GM12878 (cell line): ENCODE measurements at regions not wholly inside any gene's neighbourhood (a gene's known extent, or its start where the extent isn't known, plus 50 kb on each side); places are given as distances from the start of the nearest gene placed in this dataset.

Experiments used
- ATAC-seq: fragments of 200-7000 bp; cut with Tn5 transposase; 3 replicates; pipeline ENCODE4 v1.9.1; 2020; ENCODE audit warnings: mild to moderate bottlenecking, moderate library complexity
- BruUV-seq: library from RNA; stranded (reverse); fragments of 400-500 nt; replicated peaks from 2 replicates; lab custom pipeline; 2021; lab: Mats Ljungman, UMichigan
- CTCF ChIA-PET: fragments of 300-600 bp; sonication (Branson Sonifier 250); formaldehyde crosslinking; extraction: SDS; loops from one replicate; lab custom pipeline; 2021; ENCODE audit warnings: inconsistent platforms; lab: Yijun Ruan, JAX
- POLR2A ChIA-PET: fragments of 350-600 bp; formaldehyde crosslinking; extraction: SDS; loops from one replicate; lab custom pipeline; 2021; ENCODE audit warnings: inconsistent platforms; lab: Charles Lee
- RAD21 ChIA-PET: fragments of 300-600 bp; sonication (Branson Sonifier 250); formaldehyde crosslinking; loops from one replicate; lab custom pipeline; 2023; ENCODE audit warnings: antibody characterized with exemption; ENCODE audit not compliant: unreplicated experiment; lab: Charles Lee
- SMC1A ChIA-PET: fragments of 300-600 bp; sonication (Branson Sonifier 250); formaldehyde crosslinking; loops from one replicate; lab custom pipeline; 2023; ENCODE audit not compliant: unreplicated experiment, uncharacterized antibody; lab: Charles Lee
- DNase-seq: peaks from one replicate; pipeline ENCODE4 v3.0.0-alpha.2; 2011; ENCODE audit warnings: low read depth, low spot score
- FAIRE-seq: peaks from 3 replicates; lab custom pipeline; 2011; peaks lifted over from hg19 to GRCh38; lab: Jason Lieb, UNC
- H2AFZ ChIP-seq: 2 replicates; pipeline ENCODE4 v1.6.0; 2011; ENCODE audit warnings: low read depth, low read length, control low read depth; ENCODE audit not compliant: control insufficient read depth
- H3K27ac ChIP-seq: 2 replicates; pipeline ENCODE4 v1.5.1; 2011; ENCODE audit warnings: control low read depth; ENCODE audit not compliant: control insufficient read depth, insufficient read depth
- H3K27me3 ChIP-seq, 2 experiments: replicated peaks in 1 of 2; 2 replicates each; pipeline versions ENCODE4 v1.6.0 to v1.6.1; 2011; ENCODE audit warnings: low read length in 1 of 2; ENCODE audit not compliant: control insufficient read depth in 2 of 2, insufficient read depth in 2 of 2
- H3K36me3 ChIP-seq, 2 experiments: 2 replicates each; pipeline ENCODE4 v1.5.1; 2011; ENCODE audit warnings: low read length in 1 of 2; ENCODE audit not compliant: control insufficient read depth in 2 of 2, insufficient read depth in 2 of 2
- H3K4me1 ChIP-seq: 2 replicates; pipeline ENCODE4 v1.6.1; 2011; ENCODE audit warnings: mild to moderate bottlenecking, low read length, moderate library complexity, mixed read lengths; ENCODE audit not compliant: control insufficient read depth, insufficient read depth
- H3K4me2 ChIP-seq: 2 replicates; pipeline ENCODE4 v1.6.0; 2011; ENCODE audit warnings: control low read depth; ENCODE audit not compliant: control insufficient read depth, insufficient read depth
- H3K4me3 ChIP-seq: fragments of 200-600 bp; sonication (generic); 2 replicates; pipeline ENCODE4 v1.5.1; 2016
- H3K79me2 ChIP-seq: 2 replicates; pipeline ENCODE4 v1.6.0; 2011; ENCODE audit warnings: low read length; ENCODE audit not compliant: control insufficient read depth, insufficient read depth
- H3K9ac ChIP-seq: 2 replicates; pipeline ENCODE4 v1.8.0; 2011; ENCODE audit warnings: low read length, control low read depth, mixed read lengths; ENCODE audit not compliant: control insufficient read depth, insufficient read depth
- H3K9me3 ChIP-seq: replicated peaks from 3 replicates; pipeline ENCODE4 v1.5.1; 2011; ENCODE audit warnings: mild to moderate bottlenecking, low read length; ENCODE audit not compliant: control insufficient read depth, insufficient read depth
- H4K20me1 ChIP-seq: 2 replicates; pipeline ENCODE4 v1.6.0; 2011; ENCODE audit not compliant: control insufficient read depth, insufficient read depth
- CREM ChIP-seq: IDR thresholded peaks from 2 replicates; pipeline ENCODE4 v1.6.1; 2014; ENCODE audit warnings: antibody characterized with exemption, low read depth
- HDAC6 ChIP-seq: fragments of 200-600 bp; sonication (generic); IDR thresholded peaks from one replicate; pipeline ENCODE4 v1.8.0; 2017; ENCODE audit warnings: antibody characterized with exemption; ENCODE audit not compliant: unreplicated experiment
- JUNB ChIP-seq: IDR thresholded peaks from 2 replicates; pipeline ENCODE4 v1.6.1; 2016; ENCODE audit warnings: antibody characterized with exemption, mild to moderate bottlenecking
- MTA2 ChIP-seq: fragments of 450-650 bp; IDR thresholded peaks from 2 replicates; pipeline ENCODE4 v1.6.1; 2016; ENCODE audit warnings: low read depth, mild to moderate bottlenecking, moderate library complexity
- MXI1 ChIP-seq: fragments of 150-350 bp; IDR thresholded peaks from 2 replicates; pipeline ENCODE4 v1.6.1; 2011; ENCODE audit warnings: low read depth, mild to moderate bottlenecking, inconsistent platforms, low read length, improper control_type of control experiment
- NFYA ChIP-seq: IDR thresholded peaks from 2 replicates; pipeline ENCODE4 v1.6.1; 2011; ENCODE audit warnings: low read depth, mild to moderate bottlenecking, low read length, improper control_type of control experiment, borderline replicate concordance
- NR2C1 ChIP-seq: fragments of 450-650 bp; IDR thresholded peaks from 2 replicates; pipeline ENCODE4 v1.6.1; 2017; ENCODE audit warnings: antibody characterized with exemption, mild to moderate bottlenecking, moderate library complexity
- POLR2A ChIP-seq: IDR thresholded peaks from 2 replicates; pipeline ENCODE4 v1.6.1; 2011; ENCODE audit warnings: low read depth, mild to moderate bottlenecking, low read length
- SRF ChIP-seq, 2 experiments: IDR thresholded peaks; 2 replicates each; pipeline ENCODE4 v1.6.1; 2011; ENCODE audit warnings: low read depth in 2 of 2, low read length in 2 of 2, mild to moderate bottlenecking in 1 of 2, moderate library complexity in 1 of 2
- WGBS: methylation state at CpG from one replicate; pipeline ENCODE4 v1.1.6; 2016; ENCODE audit warnings: low lambda C conversion rate; ENCODE audit not compliant: insufficient replicate concordance, insufficient coverage; ENCODE audit errors: missing lambda C conversion rate; 5-methylcytosine and 5-hydroxymethylcytosine counted together
- in situ Hi-C: fragments of 300-500 bp; cut with MboI; formaldehyde crosslinking; loops from 9 replicates; pipeline ENCODE4 v1.14.3; 2018; ENCODE audit warnings: mixed read lengths
- intact Hi-C: fragments of 100-400 bp; cut with micrococcal nuclease; formaldehyde crosslinking; loops from one replicate; pipeline ENCODE4 v1.14.2; 2022; ENCODE audit not compliant: unreplicated experiment
- TF ChIP-seq, protein P1 (sequence below): IDR thresholded peaks from 2 replicates; pipeline ENCODE4 v1.6.1; 2011; ENCODE audit warnings: borderline replicate concordance, low read depth, mild to moderate bottlenecking, moderate library complexity, low read length; ENCODE audit not compliant: insufficient read depth, poor library complexity, severe bottlenecking
- TF ChIP-seq, protein P2 (sequence below): IDR thresholded peaks from 2 replicates; pipeline ENCODE4 v1.6.1; 2011; ENCODE audit warnings: mild to moderate bottlenecking, low read depth, low read length, moderate library complexity; ENCODE audit not compliant: insufficient replicate concordance

DNA sequence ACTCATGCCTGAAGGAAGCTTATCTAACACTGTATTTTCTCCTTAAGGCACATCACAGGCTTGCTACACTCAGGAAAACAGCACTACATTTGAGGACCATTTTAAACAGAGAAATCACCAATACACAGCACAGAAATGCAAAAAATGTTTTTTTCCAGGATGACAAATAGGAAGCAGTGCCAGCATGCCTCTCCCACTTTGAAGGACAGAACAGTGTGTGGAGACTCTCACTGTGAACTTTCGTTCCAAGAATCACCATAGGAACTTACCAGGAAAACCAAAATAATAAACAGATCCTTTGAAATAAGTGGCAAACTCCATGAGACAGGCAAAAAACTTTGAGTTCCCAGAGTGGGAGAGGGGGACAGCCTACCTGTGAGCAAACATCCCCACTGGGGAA is 217.8 kb upstream of the MAST4 start:
- Histone ChIP-seq H3K9ac (no peak overlapping the region), H4K20me1 (no peaks in the 10 kb centered on the region), H3K4me1 (no peaks in the 10 kb centered on the region), H3K4me3 (no peak overlapping the region), H2AFZ (no peak overlapping the region), H3K27ac (no peak overlapping the region), H3K36me3 (no peaks in the 10 kb centered on the region), H3K79me2 (no peaks in the 10 kb centered on the region), H3K9me3 (no peaks in the 10 kb centered on the region), H3K4me2 (no peak overlapping the region), H3K27me3 (no peaks in the 10 kb centered on the region)
- no peak for FAIRE-seq
- RAD21 ChIA-PET, result no interaction called here
- in situ Hi-C loops (no loop called here), intact Hi-C loops (no loop called here)
- POLR2A ChIA-PET, result no interaction called here
- CTCF ChIA-PET, result no interaction called here
- no peak for ATAC-seq
- 0% methylated on average over 1 of the region's 1 CpG for WGBS
- TF ChIP-seq SRF (IDR thresholded peaks at IDR 0.05; ENCODE audit: low read depth in 2 of 2, low read length in 2 of 2) (no peak), HDAC6 (no peak)
- TF ChIP-seq, protein P1, sequence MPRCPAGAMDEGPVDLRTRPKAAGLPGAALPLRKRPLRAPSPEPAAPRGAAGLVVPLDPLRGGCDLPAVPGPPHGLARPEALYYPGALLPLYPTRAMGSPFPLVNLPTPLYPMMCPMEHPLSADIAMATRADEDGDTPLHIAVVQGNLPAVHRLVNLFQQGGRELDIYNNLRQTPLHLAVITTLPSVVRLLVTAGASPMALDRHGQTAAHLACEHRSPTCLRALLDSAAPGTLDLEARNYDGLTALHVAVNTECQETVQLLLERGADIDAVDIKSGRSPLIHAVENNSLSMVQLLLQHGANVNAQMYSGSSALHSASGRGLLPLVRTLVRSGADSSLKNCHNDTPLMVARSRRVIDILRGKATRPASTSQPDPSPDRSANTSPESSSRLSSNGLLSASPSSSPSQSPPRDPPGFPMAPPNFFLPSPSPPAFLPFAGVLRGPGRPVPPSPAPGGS, result no peak
- SMC1A ChIA-PET, result no interaction called here
- no TSS peak for BruUV-seq
- no peak for DNase-seq

DNA sequence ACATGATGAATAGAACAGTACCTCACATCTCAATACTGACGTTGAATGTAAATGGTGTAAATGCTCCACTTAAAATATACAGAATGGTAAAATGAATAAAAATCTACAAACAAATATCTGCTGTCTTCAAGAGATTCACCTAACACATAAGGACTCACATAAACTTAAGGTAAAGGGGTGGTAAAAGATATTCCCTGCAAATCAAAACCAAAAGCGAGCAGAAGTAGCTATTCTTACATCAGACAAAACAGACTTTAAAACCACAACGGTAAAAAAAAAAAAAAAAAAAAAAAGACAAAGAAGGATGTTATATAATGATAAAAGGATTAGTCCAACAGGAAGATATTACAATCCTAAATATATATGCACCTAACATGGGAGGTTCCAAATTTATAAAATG is 214.0 kb upstream of the MAST4 start:
- FAIRE-seq, result no peak
- no peaks in the 10 kb centered on the region for H4K20me1 ChIP-seq
- POLR2A ChIA-PET, result interaction anchor here (0.7 kb wide), 1 partner anchor 257 kb away, joined by 3 read pairs; no protein-coding TSS in a partner anchor
- TF ChIP-seq CREM (no peak), MTA2 (no peak), NR2C1 (no peak), JUNB (no peak), POLR2A (no peak), MXI1 (no peak), NFYA (no peak)
- TF ChIP-seq, protein P2, sequence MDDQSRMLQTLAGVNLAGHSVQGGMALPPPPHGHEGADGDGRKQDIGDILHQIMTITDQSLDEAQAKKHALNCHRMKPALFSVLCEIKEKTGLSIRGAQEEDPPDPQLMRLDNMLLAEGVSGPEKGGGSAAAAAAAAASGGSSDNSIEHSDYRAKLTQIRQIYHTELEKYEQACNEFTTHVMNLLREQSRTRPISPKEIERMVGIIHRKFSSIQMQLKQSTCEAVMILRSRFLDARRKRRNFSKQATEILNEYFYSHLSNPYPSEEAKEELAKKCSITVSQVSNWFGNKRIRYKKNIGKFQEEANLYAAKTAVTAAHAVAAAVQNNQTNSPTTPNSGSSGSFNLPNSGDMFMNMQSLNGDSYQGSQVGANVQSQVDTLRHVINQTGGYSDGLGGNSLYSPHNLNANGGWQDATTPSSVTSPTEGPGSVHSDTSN, result no peak
- TF ChIP-seq, protein P1, result no peak

More for the DNA sequence above, 214.0 kb upstream of the MAST4 start:
- Histone ChIP-seq H3K27me3 (no peaks in the 10 kb centered on the region), H3K79me2 (no peaks in the 10 kb centered on the region), H3K9me3 (no peaks in the 10 kb centered on the region), H3K27ac (no peak overlapping the region), H3K36me3 (no peaks in the 10 kb centered on the region), H3K4me1 (no peaks in the 10 kb centered on the region), H3K9ac (no peak overlapping the region), H2AFZ (no peak overlapping the region), H3K4me2 (no peak overlapping the region), H3K4me3 (no peak overlapping the region)
- intact Hi-C loops (no loop called here), in situ Hi-C loops (no loop called here)
- DNase-seq (no peak), ATAC-seq (no peak)
- no TSS peak for BruUV-seq
- ChIA-PET RAD21 (no interaction called here), SMC1A (no interaction called here), CTCF (no interaction called here)
- WGBS, result 53% methylated on average over 3 of the region's 3 CpGs
